GM19023 (cell line): ENCODE measurements at regions not wholly inside any gene's neighbourhood (a gene's known extent, or its start where the extent isn't known, plus 50 kb on each side); places are given as distances from the start of the nearest gene placed in this dataset.
A peak's percentile ranks its signal among the peaks of the same experiment; 100 is the strongest.
"Not testable (repeated sequence)": the region's sequence is repeated elsewhere in the genome, so short reads cannot be mapped to it uniquely, and the experiment has no call there.

Source experiments
- ATAC-seq: cut with Tn5 transposase; IDR thresholded peaks from one replicate; pipeline ENCODE4 v1.9.1; 2021; ENCODE audit warnings: mild to moderate bottlenecking, moderate library complexity; ENCODE audit not compliant: unreplicated experiment

- no peak for ATAC-seq
Measured at GRCh38 chr6:144746902-144747469, 461.9 kb downstream of the UTRN start.

GRCh38 chr6:144749263-144749662 lies 464.1 kb downstream of the UTRN start:
- ATAC-seq, result no peak

GRCh38 chr6:144753023-144753705 lies 468.0 kb downstream of the UTRN start:
- peak; percentile 92 for ATAC-seq

GRCh38 chr6:144756469-144756868 lies 471.3 kb downstream of the UTRN start:
- no peak for ATAC-seq

- ATAC-seq, result no peak
Measured at GRCh38 chr6:144757299-144757698, 472.2 kb downstream of the UTRN start.

- no peak for ATAC-seq
Measured at GRCh38 chr6:144757730-144758129, 472.6 kb downstream of the UTRN start.

GRCh38 chr6:144758602-144759001 lies 473.5 kb downstream of the UTRN start:
- peak; percentile 57 for ATAC-seq

GRCh38 chr6:144762469-144762868 lies 477.3 kb downstream of the UTRN start:
- no peak for ATAC-seq

GRCh38 chr6:144767051-144767450 lies 481.9 kb downstream of the UTRN start:
- ATAC-seq, result no peak

GRCh38 chr6:144768551-144769075 lies 483.5 kb downstream of the UTRN start:
- ATAC-seq, result no peak

GRCh38 chr6:144769142-144769541 lies 484.0 kb downstream of the UTRN start:
- ATAC-seq, result no peak

- no peak for ATAC-seq
Measured at GRCh38 chr6:144776031-144776819, 491.1 kb downstream of the UTRN start.

GRCh38 chr6:144777249-144777648 lies 492.1 kb downstream of the UTRN start:
- ATAC-seq, result no peak

- no peak for ATAC-seq
Measured at GRCh38 chr6:144778056-144778455, 492.9 kb downstream of the UTRN start.

- ATAC-seq, result no peak
Measured at GRCh38 chr6:144778773-144779492, 493.8 kb downstream of the UTRN start.

GRCh38 chr6:144781836-144782235 lies 496.7 kb downstream of the UTRN start:
- ATAC-seq, result no peak

GRCh38 chr6:144782634-144783033 lies 497.5 kb downstream of the UTRN start:
- ATAC-seq, result no peak

GRCh38 chr6:144785056-144785455 lies 499.9 kb downstream of the UTRN start:
- no peak for ATAC-seq

GRCh38 chr6:144786825-144787224 lies 501.7 kb downstream of the UTRN start:
- no peak for ATAC-seq

GRCh38 chr6:144793744-144794143 lies 508.6 kb downstream of the UTRN start:
- ATAC-seq, result no peak

- ATAC-seq, result not testable (repeated sequence)
Measured at GRCh38 chr6:144795022-144795421, 509.9 kb downstream of the UTRN start.
